ENCODE measurements at regions not wholly inside any gene's neighbourhood (a gene's known extent, or its start where the extent isn't known, plus 50 kb on each side); places are given as distances from the start of the nearest gene placed in this dataset.
"Not testable (repeated sequence)": the region's sequence is repeated elsewhere in the genome, so short reads cannot be mapped to it uniquely, and the experiment has no call there.

DNA sequence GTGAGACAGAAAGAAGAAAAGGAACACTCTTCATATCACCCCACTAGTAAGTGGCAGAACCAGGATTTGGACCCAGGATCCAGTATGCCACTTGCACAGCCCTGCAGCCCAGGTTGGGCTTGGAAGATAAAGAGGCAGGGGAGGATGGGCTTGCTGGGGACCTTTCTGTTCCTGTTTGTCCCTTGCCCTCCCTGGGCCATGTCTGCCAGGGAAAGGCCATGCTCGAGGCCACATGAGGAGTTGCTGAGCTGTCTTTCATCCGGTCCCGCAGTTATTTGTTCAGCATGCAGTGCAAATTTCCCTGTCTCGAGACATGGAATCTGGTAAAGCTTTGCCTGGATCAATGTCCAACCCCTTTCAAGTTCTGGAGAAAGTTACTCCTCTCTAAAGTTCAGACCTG lies 116.0 kb upstream of the MRPS22 start:
- POLR2A ChIA-PET: no interaction called here
- CTCF ChIA-PET: no interaction called here

DNA sequence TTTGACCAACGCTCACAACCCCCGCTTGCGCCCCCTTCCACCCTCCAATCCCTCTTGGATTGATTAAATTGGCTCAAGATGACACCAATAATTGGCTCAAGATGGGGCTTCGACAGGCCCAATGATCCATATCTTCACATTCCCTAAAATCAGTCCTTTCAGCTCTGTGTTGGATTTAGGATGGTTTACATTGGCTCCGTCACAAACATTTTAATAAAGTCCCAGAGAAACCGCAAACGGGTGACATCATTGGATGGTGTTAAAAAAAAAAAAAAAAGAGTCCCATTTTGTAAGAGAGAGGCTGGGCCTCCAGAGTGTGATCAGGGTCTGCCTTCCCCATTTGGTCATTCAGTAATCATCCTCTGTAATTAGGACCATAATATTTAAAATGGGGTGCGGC lies 113.4 kb upstream of the MRPS22 start:
- ChIA-PET CTCF (interaction anchor here (0.7 kb wide), 1 partner anchor 1410 kb away, joined by 3 read pairs; no protein-coding TSS in a partner anchor), POLR2A (no interaction called here)

DNA sequence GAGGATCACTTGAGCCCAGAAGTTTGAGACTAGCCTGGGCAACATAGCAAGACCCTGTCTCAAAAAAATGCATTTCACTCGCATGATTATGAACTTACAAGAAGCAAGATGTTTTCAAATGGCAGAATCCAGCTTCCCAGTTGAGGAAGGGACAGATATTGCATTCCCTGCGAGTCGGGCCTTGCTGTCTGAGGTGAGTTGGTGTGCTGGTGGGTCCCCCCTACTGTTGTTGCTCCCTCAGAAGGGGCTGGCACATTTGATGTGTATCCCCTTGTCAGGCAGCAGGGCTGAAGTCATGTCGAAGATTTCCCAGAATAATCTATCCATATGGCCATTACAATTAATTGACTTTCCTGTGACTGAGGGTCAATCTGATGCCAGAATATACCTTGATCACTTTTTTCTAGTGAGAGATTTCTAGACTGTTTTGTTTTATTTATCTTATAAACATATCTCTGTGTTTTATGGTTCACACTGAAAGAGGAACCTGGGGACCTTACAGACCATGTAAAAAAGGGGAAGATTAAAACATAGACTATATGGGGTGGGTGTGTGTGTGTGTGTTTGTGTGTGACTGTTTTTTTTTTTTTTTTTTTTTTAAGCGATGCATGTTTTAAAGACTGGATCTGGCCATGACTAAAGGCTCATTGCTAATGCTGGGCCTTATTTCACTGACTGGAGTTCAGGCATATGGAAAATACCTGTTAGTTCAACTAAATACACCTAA lies 112.1 kb upstream of the MRPS22 start:
- ChIA-PET POLR2A (no interaction called here), CTCF (no interaction called here)

DNA sequence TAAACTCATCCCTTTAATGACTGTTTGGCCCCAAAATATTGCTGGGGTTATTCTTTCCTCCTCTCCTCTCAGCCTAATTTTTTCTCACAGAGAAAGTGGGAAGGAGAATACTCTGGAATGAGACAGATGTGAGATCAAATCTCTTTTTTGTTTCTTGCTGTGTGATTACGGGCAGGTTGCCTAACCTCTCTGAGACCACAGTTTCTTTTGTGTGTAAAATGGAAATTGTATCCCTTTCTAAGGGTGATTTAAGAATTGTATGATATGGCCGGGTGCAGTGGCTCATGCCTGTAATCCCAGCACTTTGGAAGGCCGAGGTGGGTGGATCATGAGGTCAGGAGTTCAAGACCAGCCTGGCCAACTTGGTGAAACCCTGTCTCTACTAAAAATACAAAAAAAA lies 111.5 kb upstream of the MRPS22 start:
- POLR2A ChIA-PET, CTCF ChIA-PET: not testable (repeated sequence)

DNA sequence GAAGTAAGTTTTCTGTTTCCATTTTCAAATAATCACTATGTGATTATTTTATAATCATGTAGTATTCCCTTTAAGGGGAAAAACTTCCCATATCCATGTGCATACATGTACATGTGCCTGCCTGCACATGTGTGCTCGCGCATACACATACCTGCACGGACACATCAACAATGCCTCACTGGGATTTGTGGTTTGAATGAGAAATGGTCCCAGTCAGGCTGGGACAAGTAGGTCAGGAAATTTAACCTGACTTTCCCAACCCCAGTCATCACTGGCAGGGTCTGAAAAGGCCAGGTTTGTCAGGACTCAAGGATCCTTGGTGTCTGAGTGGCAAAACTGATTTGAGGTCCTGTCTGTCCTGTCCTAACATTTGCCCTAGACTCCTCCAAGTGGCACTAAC lies 109.3 kb upstream of the MRPS22 start:
- CTCF ChIA-PET: no interaction called here

DNA sequence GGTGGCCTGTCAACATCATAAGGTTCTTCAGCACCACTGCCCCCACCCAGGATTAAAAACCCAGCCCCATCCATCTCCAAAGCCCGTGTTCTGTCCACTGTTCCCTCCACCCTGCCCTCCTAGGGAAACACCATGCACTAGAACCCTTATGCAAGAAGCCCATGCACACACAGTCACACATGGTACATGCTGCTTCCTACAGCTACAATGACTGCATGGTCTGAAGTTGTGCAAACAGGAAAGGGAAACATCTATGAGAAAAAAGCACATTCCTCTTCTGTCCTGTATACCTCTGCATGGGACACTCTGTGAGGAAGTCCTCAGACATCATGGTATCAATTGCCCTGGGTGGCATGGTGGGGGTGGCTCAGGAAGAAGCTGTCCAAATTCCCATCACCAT lies 108.6 kb upstream of the MRPS22 start:
- CTCF ChIA-PET: no interaction called here
- POLR2A ChIA-PET: no interaction called here

More for the DNA sequence above, 109.3 kb upstream of the MRPS22 start:
- POLR2A ChIA-PET: no interaction called here

DNA sequence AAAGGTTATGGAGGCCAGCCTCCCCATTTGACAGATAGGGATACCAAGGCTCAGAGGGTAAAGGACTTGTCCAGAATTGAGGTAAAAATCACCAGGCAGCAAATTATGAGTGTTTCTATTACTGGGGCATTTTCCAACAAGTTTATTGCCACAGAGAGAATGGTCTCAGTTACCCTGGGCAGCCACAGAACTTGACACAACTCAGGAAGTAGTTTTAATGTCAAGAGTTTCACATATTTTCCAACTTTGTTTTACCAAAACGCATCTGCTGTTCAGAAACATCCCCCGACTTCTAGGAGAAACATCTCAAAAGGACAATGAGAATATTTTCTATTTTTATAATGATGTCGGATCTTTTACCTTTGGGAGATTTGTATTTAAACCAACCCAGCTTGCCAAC lies 107.5 kb upstream of the MRPS22 start:
- ChIA-PET CTCF (no interaction called here), POLR2A (no interaction called here)

DNA sequence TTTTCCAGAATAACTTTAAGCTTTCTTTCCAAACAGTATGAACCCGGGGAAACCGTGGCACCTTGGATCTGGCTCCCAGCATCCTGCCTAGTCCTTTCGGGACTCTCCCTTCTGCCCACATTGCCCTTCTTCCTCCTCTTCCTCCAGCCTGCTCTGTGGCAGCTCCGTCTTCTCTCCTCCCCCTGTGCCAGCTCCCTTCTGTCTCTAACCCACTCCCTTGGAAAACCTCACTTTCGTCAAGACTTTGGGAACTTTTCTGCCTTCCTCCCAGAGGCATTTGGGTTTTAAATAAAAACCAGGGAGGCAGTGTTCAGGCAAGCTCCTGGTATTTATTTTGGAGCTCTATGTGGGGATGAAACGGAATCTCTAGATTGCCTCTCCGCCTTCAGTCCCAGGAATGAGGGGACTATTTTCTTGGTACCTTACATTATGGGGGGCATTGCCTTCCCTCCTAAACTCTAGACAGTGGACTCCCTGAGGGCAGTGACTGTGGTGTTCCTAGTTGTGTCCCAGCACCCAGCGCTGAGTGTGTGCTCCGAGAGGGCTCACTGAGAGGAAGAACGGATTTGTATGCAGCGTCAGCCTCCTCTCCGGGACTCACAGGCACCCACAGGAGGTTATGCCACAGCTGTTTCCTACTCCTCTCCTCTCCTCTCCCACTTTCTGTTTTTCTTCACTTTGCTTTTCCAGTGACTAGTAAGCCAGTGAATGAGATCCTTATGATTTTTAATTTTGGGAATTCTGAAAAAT lies 105.4 kb upstream of the MRPS22 start:
- CTCF ChIA-PET: no interaction called here
- POLR2A ChIA-PET: no interaction called here

DNA sequence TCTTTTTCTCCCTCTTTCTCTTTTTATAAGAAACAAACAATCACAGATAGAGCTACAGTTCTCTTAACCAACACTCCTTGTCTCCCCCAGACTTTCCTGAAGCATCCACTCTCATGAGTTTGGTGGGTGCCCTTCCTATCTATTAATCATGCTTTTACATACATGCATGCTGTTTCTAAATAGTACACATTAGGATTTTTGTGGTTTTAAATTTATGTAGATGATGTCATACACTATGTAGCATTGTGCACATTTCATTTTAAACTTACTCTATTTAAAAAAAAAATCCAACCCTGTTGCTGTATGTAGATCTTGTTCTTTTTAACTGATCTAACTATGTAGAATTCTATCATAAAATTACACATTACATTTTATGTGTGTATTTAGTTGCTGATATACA lies 104.3 kb upstream of the MRPS22 start:
- CTCF ChIA-PET: interaction anchor here (0.7 kb wide), 1 partner anchor 77 kb away, joined by 4 read pairs; no protein-coding TSS in a partner anchor
- POLR2A ChIA-PET: no interaction called here

DNA sequence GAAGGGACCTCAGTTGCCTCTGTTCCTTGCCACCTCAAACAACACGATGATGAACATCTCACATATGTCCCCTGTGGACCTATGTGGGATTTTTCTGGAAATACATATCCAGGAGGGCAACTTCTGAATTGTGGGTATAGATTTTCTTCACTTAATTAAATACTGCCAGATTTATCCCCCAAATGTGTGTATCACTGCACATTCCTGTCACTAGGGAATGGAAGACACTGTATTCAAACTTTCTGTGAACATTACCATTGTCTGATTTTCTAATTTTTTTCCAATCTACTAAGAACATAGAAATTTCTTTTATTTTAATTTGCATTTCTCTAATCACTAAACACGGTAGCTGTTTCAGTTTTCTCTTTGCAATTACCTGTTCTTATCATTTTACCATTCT lies 102.0 kb upstream of the MRPS22 start:
- CTCF ChIA-PET: no interaction called here
- POLR2A ChIA-PET: no interaction called here

DNA sequence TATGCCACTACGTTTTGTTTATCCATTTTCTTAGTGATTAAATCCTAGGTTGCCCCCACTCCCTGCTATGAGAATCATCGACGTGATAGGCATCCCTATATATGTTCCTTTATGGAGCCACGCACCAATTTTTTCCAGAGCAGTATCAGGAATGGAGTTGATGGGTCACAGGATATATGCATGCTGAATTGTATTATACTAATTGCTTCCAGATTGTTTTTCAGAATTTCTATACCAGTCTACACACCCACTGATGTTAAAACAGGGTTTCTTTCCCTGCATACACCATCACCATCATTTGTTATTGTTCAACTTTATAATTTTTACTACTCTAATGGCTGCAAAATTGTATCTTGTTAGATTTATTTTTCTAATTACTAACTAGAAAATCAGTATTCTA lies 100.1 kb upstream of the MRPS22 start:
- CTCF ChIA-PET: no interaction called here
- POLR2A ChIA-PET: no interaction called here

DNA sequence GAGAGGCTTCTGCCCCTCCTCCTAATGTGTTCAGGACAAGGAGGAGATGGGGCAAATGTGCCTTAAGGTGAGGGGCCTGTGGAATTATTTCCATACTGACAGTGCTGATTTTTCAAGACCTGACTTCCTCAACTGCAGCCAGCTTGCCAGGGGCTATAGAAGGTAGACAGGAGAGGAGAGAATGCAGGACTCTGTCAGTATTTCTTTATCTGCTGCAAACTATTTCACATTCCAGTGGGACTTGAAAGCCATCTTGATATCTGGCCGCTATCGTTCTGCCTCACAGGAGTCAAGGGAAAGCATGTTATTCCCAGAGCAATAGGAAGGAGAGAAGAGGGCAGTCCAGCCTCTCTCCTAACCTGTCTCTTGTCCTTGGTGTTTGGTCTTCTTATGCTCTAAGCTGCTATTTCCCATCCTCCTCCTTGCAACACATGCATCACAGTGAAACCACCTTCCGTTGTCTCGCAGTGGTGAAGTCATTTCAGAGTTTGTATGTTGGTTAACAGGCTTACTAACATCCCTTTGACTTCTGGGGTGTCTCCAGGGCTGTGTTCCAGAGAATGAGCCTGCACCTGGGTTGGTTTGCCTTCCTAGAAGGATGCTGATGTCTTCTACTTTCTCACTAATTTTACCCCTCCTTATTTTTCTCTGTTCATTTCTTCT lies 95.1 kb upstream of the MRPS22 start:
- ChIA-PET POLR2A (no interaction called here), CTCF (no interaction called here)

DNA sequence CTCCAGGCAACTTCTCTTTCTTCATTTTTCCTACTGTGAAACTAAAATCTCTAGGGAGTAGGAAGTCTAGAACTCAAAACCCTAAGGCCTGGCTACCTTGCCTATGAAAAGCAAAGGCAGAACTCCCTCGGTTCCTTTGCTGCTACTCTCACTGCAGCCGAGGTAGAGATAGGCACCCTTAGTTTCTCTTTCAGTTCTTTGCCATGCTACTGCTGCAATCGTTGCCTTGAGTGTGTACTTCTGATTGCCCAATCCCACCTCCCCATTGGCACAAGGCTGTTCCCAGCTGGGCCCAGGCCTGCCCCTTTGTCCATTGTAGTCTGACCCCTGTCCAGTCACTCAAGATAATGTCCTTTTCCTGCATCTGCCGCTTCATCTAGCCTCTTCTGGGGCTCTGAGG lies 92.3 kb upstream of the MRPS22 start:
- CTCF ChIA-PET: no interaction called here
- POLR2A ChIA-PET: no interaction called here

DNA sequence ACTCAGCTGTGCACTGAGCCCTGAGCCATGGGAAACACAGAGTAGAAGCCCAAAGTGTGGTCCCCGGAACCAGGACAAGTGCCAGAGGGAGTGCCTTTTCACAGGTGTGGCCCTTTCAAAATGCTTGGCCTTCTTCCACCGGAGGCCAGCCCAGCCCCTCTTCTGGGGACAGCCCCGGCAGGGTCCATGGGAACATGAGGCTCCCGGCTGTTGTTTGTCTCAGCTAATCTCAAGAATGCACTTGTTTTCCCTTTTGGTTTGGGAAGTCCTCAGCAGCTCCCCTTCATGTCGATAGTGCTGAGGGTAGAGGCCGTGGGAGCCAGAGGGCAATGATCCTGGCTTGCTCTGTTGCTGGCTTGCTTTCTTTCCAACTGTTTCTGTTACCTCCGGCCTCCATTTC lies 91.1 kb upstream of the MRPS22 start:
- CTCF ChIA-PET: no interaction called here
- POLR2A ChIA-PET: no interaction called here

DNA sequence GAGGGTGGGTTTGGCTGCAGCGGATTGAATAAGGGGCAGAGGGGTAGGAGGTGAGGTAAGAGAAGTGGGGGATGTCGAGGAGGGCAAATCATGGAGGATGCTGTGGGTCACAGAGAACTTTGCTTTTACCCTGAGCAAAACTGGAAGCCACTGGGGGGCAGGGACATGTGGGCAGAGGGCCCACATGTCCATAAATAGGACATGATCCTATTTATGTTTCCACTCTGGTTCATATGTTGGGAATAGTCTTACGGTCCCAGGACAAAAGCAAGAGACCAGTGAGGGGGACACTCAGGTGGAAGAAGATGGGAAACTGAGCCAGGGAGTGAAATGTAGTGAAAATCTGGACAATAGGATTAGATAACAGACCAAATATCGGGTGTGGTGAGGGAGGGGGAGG lies 85.5 kb upstream of the MRPS22 start:
- ChIA-PET CTCF (no interaction called here), POLR2A (no interaction called here)

DNA sequence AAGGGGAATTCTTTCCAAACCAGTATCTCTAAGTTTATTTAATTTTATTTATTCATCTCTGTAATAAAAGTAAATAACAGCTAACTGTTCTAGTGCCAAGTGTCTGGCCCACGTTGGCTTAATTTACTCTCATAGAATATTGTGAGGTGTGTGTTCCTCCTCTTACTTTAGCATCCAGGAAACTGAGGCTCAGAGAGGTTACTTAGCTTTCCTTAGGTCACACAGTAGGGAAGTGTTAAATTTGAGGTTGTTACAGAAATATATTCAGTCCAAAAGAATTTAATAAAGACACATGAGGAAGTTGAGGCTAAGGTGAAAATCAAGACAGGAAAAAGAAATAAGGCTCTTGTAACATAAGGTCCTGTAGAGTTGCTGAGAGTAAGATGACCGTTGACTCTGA lies 84.4 kb upstream of the MRPS22 start:
- POLR2A ChIA-PET: no interaction called here

DNA sequence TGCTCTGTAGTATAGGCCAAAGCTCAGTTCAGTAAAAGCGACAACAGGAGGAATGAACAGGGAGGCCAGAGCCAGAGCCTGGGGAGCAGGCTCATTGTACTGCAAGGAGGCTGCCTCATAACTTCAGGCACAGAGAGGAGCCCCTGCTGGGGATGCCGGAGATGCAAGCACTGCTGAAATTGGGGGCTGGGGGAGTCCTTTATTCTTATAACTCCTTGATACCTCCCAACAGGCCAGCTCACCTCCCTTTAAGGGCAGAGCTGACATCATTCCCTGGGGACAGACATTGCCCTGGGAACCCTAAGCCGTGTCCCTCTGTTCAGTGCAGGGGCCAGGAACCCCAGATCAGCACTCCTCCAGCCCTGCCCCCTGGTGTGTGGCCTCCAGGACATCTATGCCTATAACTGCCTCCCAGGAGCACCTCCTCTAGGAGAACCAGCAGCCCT lies 83.8 kb upstream of the MRPS22 start:
- CTCF ChIA-PET: no interaction called here
- POLR2A ChIA-PET: no interaction called here

More for the DNA sequence above, 84.4 kb upstream of the MRPS22 start:
- CTCF ChIA-PET: no interaction called here

DNA sequence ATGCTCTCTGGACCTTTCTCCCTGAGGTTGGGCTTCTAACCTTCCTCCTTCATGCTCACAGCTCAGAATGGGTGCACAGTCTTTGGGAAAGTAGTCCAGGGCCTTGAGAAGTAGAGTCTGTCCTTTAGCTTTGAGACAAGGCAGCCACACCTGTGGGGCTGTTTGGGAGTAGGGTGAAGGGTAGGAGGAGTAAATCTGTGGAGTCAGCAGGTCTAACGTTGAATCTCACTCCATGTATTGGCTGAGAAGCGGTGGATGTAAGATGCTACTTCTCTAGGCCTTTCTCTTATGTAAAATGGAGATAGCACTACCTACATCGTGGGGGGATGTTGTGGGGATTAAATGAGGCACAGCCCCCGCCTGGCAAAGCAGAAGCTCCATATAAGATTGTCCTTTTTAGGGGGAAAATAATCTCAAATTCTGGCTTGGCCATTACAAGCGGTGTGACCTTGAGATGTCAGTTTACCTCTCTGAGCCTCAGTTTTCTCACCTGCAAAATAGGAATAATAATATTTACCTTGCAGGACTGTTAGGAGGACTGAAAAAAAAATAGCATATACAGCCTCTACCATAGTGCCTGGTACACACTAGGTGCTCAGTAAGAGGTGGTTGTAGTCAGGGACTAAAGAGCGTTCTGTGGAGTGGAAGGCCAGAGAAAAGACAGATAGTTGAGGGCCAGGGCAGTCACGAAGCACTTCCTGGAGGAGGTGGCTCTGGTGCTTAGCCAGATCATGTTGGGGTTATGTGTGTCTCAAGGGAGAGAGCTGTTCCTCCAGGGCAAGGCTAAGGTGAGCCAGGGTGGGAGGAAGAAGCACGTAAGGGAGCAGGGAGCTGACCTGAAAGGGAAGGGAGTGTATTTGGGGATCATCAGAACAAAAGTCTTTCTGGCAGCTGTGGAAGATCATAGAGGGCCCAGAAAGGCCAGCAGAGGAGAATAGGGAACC lies 82.8 kb upstream of the MRPS22 start:
- ChIA-PET CTCF (interaction anchor here (0.7 kb wide), 1 partner anchor 670 kb away, joined by 3 read pairs; no protein-coding TSS in a partner anchor), POLR2A (no interaction called here)

DNA sequence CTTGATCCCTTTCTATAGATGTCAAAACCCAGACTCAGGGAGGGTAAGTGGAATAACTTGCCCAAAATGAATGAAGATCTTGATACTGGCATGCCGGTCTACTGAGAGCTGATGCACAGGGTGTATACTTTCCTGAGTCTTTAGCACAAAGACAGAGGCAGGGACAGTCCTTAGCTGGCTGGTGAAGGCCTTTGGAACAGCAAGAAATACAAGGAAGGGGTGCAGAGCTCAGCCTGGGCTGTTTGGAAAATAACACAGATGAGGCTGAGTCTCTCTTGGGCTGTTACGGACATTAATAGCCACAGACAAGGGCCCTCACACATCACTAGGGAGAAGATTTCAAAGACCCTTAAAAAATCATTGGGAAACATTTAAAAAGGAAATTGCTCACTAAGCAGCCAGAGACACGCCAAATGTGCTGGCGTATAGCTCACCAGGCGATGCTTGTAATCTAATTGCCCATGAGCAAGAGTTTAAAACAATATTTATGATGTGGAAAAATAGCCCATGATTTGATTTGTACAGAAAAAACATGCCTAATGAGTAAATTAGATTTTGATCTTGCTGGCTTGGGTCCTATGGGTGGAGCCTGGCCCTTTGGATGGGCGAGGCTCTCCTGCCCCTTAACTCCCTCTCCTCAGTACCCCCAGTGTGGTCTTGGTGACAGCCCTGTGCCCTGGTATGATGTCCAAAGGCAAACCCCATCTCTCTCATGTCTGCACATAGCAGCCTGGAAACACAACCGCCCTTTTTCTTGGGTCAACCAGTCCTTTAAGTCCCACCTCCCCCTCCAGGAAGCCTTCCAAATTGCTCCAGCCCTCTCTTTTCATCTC lies 81.8 kb upstream of the MRPS22 start:
- POLR2A ChIA-PET: no interaction called here
- CTCF ChIA-PET: no interaction called here
